Stimulated activated CD8-positive, alpha-beta memory T cell treated with anti-CD3 and anti-CD28 coated beads, Interleukin-7, amount 100 ng/mL, for 24 hours (primary cell): ENCODE measurements at regions not wholly inside any gene's neighbourhood (a gene's known extent, or its start where the extent isn't known, plus 50 kb on each side); places are given as distances from the start of the nearest gene placed in this dataset.
"Not testable (repeated sequence)": the region's sequence is repeated elsewhere in the genome, so short reads cannot be mapped to it uniquely, and the experiment has no call there.

ENCODE experiments used
- DNase-seq: peaks from one replicate; pipeline ENCODE4 v3.0.0-alpha.2; 2020; ENCODE audit warnings: low read depth

GRCh38 chr13:50485979-50486935 is 357.2 kb downstream of the DLEU7 start:
- DNase-seq, result no peak

- DNase-seq, result no peak
These were observed 349.8 kb downstream of the DLEU7 start for GRCh38 chr13:50493683-50494082.

GRCh38 chr13:50494138-50494537 is 349.4 kb downstream of the DLEU7 start:
- DNase-seq, result no peak

- DNase-seq, result not testable (repeated sequence)
These were observed 340.3 kb downstream of the DLEU7 start for GRCh38 chr13:50503212-50503611.

GRCh38 chr13:50509167-50509566 is 334.3 kb downstream of the DLEU7 start:
- DNase-seq, result no peak

GRCh38 chr13:50509771-50510441 is 333.6 kb downstream of the DLEU7 start:
- DNase-seq, result no peak

GRCh38 chr13:50510885-50511545 is 332.5 kb downstream of the DLEU7 start:
- not testable (repeated sequence) for DNase-seq

GRCh38 chr13:50511877-50512341 is 331.6 kb downstream of the DLEU7 start:
- DNase-seq, result no peak

- peak; percentile 15 for DNase-seq
These were observed 330.8 kb downstream of the DLEU7 start for GRCh38 chr13:50512474-50513299.

GRCh38 chr13:50513300-50513877 is 330.1 kb downstream of the DLEU7 start:
- DNase-seq, result no peak

GRCh38 chr13:50514249-50514648 is 329.2 kb downstream of the DLEU7 start:
- DNase-seq, result no peak

- no peak for DNase-seq
These were observed 325.4 kb downstream of the DLEU7 start for GRCh38 chr13:50518131-50518530.

- DNase-seq, result no peak
These were observed 324.7 kb downstream of the DLEU7 start for GRCh38 chr13:50518781-50519201.

- DNase-seq, result no peak
These were observed 323.6 kb downstream of the DLEU7 start for GRCh38 chr13:50519866-50520265.

- no peak for DNase-seq
These were observed 322.3 kb downstream of the DLEU7 start for GRCh38 chr13:50521006-50521830.

- no peak for DNase-seq
These were observed 321.7 kb downstream of the DLEU7 start for GRCh38 chr13:50521831-50522149.

- no peak for DNase-seq
These were observed 321.0 kb downstream of the DLEU7 start for GRCh38 chr13:50522506-50522905.

- DNase-seq, result no peak
These were observed 320.2 kb downstream of the DLEU7 start for GRCh38 chr13:50523307-50523706.

GRCh38 chr13:50524560-50524959 is 318.9 kb downstream of the DLEU7 start:
- no peak for DNase-seq

GRCh38 chr13:50526661-50527071 is 316.8 kb downstream of the DLEU7 start:
- no peak for DNase-seq
